Activated CD8-positive, alpha-beta memory T cell treated with anti-CD3 and anti-CD28 coated beads, Interleukin-2, amount 50 U/mL, for 48 hours (primary cell): ENCODE measurements at regions not wholly inside any gene's neighbourhood (a gene's known extent, or its start where the extent isn't known, plus 50 kb on each side); places are given as distances from the start of the nearest gene placed in this dataset.

Experiments used
- DNase-seq: peaks from one replicate; pipeline ENCODE4 v3.0.0-alpha.2; 2020

GRCh38 chr3:157700405-157700804, 197.2 kb upstream of the VEPH1 start:
- no peak for DNase-seq

DNA sequence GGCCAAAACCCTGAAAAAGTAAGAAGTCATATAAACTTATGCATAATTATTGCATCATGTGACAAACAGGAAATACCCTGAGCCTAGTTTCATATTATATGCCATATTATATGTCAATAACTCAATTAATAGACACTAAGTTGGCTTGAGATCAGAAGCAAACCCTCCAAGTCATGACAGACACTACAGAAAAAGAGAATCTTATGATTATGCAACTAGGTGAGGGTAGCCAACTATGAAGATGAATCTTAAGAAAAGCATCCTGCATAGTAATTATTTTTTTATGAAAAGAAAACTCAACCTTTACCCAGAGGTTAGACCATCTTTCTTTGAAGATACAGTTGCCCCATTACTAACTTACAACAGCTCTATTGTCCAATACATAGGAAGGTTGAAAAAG, 192.4 kb upstream of the VEPH1 start:
- no peak for DNase-seq

DNA sequence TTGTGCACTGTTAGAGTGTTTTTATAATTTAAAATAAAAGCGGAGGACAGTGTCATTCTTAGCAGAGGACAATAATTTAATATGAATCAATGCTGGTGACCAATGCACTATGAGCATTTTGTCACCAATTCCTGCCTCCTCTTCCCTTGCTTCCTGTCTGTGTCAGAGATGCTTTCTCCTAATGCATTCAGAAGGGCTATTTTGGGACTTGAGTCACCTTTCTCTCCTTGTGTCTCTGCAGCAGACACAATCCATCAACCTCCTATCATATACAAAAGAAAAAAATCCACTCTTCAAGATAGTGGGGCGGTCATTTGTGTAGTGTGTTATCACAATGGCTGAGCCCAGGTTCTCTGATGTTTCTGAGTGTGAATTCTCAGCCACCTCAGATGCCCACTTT, 191.9 kb upstream of the VEPH1 start:
- no peak for DNase-seq

DNA sequence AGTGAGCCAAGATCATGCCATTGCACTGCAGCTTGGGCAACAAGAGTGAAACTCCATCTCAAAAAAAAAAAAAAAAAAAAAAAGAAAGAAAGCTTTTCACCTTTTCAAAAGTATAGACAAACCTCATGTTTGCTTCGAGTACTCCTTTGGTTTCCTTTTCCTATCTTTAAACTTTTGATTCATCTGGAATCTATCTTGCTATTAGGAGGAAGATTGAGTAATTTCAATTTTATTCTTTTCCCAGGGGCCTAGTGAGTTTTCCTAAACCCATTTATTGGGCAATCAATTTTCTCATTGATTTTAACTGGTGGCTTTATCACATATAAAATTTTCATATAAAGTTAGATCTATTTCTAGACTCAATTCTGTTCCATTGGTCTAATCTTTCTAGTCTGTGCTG, 190.5 kb upstream of the VEPH1 start:
- DNase-seq: no peak

- DNase-seq: no peak
These were observed 189.3 kb upstream of the VEPH1 start for GRCh38 chr3:157692468-157692867.

DNA sequence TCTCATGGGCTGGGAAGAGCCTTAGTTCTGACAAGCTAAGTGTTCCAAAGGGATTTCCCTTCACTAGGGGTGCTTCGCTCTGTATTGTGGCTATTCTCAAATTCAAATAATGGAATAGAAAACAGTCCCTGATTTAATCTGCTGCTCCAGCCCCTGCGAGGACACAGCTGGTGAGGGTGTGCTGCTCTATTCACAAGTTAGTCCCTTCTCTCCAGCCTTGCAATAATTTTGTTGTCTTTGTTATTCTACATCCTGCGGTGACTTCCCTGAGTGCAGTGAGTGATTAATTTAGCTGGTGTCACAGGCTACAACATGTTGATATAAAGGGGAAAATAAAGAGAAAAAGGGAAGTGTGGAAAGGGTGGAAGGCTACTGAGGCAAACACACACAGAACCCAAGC, 180.5 kb upstream of the VEPH1 start:
- DNase-seq: no peak

- DNase-seq: no peak
These were observed 168.8 kb upstream of the VEPH1 start for GRCh38 chr3:157672061-157672460.

DNA sequence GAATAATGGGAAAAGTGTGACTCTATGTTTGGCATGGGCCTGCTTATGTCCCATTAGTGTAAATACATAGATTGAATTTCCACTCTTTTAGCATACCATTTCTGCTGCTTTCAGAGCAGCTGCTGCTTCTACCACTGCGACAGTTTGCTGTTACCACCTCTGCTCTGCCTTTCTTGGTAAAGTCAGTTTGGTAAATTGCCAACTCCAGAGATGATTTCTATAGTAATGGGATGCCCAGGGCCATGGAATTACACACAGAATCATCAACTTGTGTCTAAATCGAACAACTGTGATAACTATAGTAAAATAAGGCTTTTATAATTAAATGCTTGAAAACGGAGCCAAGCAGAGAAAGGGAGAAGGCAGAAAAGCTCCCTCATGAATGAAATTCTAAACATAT, 168.4 kb upstream of the VEPH1 start:
- DNase-seq: no peak

GRCh38 chr3:157669416-157669815, 166.2 kb upstream of the VEPH1 start:
- no peak for DNase-seq

- DNase-seq: no peak
These were observed 164.3 kb upstream of the VEPH1 start for GRCh38 chr3:157667493-157667892.

DNA sequence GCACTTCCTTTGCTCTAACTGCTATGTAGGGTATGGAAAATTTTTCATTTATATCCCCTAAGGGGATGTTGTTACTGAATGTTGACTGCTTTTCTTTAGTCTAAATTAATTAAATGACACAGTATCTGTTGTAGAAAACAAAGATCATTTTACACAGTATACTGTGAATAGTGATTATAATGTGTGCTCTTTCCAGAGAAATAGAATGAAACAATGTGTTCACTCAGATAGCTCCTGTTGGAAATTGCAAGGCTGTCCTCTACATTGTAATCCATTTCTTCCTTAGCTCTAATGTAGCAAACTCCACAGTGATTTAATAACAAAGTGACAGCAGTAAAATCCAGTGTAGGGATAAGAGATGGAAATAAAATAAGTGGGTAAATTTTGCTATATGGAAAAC, 159.0 kb upstream of the VEPH1 start:
- DNase-seq: no peak

GRCh38 chr3:157660847-157661246, 157.6 kb upstream of the VEPH1 start:
- DNase-seq: no peak

DNA sequence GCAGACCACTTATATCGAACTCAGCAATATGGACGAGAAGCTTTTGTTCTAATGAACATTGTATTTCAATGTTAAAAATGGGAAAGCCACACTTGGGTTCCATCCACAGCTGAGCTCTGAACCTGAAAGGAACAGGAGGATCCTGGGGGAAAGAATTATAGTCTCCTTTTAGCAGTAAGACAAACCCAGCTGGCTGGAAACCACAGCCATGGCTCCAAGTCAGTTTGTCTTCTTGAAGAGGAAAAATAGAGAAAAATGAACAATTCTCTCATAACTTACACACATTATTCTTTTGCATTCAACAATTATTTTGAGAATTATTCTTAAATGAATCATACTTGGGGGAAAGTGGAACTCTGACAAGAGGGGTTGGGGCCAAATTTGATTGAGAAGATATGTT, 149.2 kb upstream of the VEPH1 start:
- no peak for DNase-seq

DNA sequence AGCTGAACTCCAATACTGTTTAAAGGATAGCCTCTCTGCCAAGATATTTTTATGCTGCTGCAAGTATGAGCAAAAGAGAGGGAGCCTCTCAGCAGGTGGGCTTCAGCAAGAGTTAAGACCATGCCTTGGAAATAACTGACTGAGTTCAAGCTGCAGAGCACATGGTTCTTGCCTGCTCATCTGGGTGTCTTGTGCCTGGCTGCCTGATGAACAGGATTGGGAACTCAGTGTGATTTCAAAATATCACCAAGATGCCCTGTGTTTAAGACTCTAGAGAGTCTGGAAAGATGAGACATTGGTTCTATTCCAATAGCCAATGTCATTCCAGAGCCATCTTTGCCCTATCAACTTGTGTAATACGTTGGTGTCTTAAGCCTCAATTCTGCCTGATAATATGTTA, 147.5 kb upstream of the VEPH1 start:
- no peak for DNase-seq

DNA sequence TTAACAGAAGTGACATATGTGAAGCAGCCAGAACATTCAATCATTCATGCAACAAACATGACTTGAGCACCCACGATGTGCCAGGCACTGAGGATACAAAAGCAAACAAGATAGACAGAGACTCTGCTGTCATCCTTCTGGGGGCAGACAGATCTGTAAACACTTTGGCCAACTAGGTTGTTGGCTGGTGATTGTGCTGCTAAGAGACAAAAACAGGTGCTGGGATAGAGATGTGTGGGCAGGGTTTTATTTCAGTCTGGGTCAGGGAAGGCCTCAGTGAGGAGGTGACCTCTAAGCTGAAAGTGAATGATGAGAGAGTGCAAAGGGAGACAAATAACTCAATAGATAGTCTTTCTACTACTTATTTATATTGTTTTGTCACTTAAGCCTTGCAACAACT, 147.0 kb upstream of the VEPH1 start:
- no peak for DNase-seq

- DNase-seq: no peak
These were observed 146.3 kb upstream of the VEPH1 start for GRCh38 chr3:157649511-157649910.

- DNase-seq: no peak
These were observed 144.6 kb upstream of the VEPH1 start for GRCh38 chr3:157647820-157648219.

- no peak for DNase-seq
These were observed 136.7 kb upstream of the VEPH1 start for GRCh38 chr3:157639756-157640426.

GRCh38 chr3:157637866-157638265, 134.7 kb upstream of the VEPH1 start:
- DNase-seq: no peak

DNA sequence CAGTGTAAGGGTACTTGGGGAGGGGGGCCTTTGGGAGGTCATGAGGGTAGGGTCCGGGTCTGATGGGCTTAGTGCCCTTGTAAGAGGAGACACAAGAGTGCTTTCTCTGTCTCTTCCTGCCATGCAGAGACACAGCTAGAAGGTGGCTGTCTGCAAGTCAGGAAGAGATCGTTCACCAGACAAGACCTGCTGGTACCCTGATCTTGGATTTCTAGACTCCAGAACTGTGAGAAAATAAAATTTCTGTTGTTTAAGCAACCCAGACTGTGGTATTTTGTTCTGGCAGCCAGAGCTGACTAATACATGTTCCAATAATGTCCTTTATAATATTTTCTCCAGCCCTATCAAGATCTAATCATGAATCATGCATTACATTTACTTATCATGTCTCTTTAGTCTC, 130.0 kb upstream of the VEPH1 start:
- no peak for DNase-seq

DNA sequence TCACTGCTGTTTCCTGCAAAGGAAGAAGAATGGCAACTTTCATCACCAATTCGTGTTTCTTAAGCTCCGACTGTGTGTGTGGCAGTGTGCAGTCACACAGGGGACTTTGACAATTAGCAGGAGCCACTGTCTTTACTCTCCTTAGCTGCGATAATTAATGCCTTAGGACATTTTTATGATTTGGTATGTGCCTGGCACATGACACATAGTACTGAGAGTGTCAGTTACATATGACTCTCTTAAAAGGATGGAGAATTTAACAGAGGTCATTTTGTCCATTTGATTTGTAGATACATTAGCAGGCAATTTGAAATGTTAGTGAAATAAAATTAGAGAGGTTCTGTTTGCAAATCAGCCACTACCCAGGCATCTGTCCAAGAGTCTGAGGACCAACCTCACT, 128.9 kb upstream of the VEPH1 start:
- no peak for DNase-seq

DNA sequence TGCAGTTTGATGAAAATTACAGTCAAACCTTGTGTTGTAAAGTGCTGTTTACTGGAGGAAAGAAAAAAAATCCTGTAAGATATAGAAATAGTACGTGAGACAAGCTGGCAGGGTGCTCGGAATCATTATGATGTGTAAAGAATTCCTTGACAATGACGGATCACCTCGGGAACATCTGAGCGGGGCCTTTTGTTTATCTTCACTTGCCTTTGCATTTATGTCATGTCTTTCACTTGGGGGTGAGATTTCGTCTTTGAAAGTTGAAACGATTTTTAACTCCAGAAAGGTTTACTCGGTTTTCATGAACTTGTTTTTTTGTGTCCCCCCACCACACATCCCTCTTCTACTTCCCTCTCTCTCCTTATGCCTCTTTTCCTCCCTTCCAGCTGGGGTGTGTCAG, 128.3 kb upstream of the VEPH1 start:
- DNase-seq: no peak

GRCh38 chr3:157626817-157627216, 123.6 kb upstream of the VEPH1 start:
- DNase-seq: no peak

DNA sequence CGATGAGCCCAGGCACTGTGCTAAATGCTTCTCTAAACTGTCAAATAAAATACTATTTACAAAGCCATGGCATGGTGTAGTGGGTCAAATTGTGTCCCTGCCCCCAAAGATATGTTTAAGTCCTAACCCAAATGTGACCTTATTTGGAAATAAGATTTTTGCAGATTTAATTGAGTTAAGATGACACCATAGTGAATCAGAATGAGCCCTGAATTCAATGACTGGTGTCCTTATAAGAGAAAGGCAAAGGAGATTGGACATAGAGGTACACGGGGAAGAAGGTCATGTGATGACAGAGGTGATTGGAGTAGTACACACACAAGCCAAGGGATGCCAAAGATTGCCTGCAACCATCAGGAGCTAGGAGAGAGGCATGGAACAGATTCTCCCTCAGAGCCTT, 121.6 kb upstream of the VEPH1 start:
- no peak for DNase-seq

DNA sequence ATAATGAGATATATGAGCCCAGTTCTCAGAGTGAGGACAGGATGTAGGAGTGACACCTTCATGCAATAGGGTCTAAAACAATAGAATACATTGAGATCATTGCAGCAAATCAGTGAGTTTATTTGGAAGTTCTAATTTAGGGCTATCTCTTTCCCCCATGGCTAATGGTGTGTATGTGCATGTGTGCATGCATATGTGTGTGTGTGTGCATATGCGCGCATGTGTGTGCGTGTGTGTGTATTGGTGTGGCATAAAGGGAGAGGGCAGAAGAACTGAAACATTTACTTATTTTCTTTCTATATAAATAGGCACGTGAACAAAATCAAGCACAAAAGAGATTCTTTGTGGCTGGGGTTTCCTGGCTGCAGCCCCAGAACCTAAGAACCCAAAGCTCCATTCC, 115.7 kb upstream of the VEPH1 start:
- DNase-seq: no peak
